ENCODE measurements at regions not wholly inside any gene's neighbourhood (a gene's known extent, or its start where the extent isn't known, plus 50 kb on each side); places are given as distances from the start of the nearest gene placed in this dataset.

DNA sequence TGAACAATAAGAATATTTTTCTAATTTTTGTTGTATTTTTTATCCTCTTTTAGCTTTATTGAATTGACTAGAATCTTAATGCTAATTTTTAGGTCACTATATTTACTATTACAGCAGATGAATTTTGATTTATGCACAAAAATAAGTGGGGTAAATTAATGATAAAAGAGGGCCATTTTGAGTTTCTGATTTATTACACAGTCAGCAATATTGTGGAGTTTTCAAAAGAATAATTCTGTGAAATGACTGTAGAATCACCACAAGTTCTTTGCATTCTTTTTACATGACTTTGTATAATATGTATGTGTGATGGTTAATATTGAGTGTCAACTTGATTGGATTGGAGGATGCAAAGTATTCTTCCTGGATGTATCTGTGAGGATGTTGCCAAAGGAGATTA is 812.4 kb upstream of the DPPA4 start:
- H3K4me3 ChIP-seq (ENCODE audit: control insufficient read depth in 1 of 7, extremely low read depth in 1 of 7, insufficient read depth in 4 of 7, low read depth in 2 of 7, low read length in 6 of 7): no peak overlapping the region
- DNase-seq: no peak
- no peaks in the 10 kb centered on the region for H3K27me3 ChIP-seq (replicated peaks in 2 of 5; ENCODE audit: control insufficient read depth in 4 of 5, insufficient read depth in 5 of 5, low read length in 4 of 5)
- no peaks in the 10 kb centered on the region for H3K36me3 ChIP-seq (ENCODE audit: control insufficient read depth in 4 of 4, insufficient read depth in 4 of 4, low read length in 3 of 4)
- no peaks in the 10 kb centered on the region for H3K4me1 ChIP-seq (ENCODE audit: control extremely low read depth in 1 of 4, control insufficient read depth in 4 of 4, insufficient read depth in 4 of 4, low read length in 3 of 4)
- CTCF ChIA-PET: interaction anchor here (0.9 kb wide), 1 partner anchor 619 kb away, joined by 3 read pairs; no protein-coding TSS in a partner anchor
- POLR2A ChIA-PET: no interaction called here
- H3K27ac ChIP-seq (ENCODE audit: insufficient read depth in 1 of 2, low read depth in 1 of 2, low read length in 2 of 2, poor library complexity in 1 of 2, severe bottlenecking in 2 of 2): no peak overlapping the region
- H3K9me3 ChIP-seq (ENCODE audit: control extremely low read depth in 1 of 5, control insufficient read depth in 4 of 5, insufficient read depth in 2 of 5, low read depth in 1 of 5, low read length in 4 of 5): no peaks in the 10 kb centered on the region

DNA sequence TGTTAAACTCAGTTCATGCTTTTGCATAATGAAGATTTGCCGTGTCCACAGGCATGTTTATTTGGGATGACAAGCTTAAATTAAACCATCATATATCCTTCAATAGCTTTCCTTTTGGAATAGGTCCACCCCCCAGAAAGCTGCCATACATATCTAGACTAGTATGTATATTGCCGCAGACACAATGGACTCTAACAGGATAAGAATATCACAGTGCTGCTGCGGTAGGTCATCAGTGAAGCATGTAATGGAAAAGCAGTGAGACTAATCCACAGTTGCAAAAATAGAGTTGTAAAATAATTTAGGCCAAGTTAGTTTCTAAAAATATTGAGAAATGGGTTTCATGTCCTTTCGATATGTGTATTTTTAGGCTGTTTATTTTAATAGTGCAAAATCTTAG is 819.9 kb upstream of the DPPA4 start:
- CTCF ChIA-PET: no interaction called here
- no peak for DNase-seq
- POLR2A ChIA-PET: no interaction called here

DNA sequence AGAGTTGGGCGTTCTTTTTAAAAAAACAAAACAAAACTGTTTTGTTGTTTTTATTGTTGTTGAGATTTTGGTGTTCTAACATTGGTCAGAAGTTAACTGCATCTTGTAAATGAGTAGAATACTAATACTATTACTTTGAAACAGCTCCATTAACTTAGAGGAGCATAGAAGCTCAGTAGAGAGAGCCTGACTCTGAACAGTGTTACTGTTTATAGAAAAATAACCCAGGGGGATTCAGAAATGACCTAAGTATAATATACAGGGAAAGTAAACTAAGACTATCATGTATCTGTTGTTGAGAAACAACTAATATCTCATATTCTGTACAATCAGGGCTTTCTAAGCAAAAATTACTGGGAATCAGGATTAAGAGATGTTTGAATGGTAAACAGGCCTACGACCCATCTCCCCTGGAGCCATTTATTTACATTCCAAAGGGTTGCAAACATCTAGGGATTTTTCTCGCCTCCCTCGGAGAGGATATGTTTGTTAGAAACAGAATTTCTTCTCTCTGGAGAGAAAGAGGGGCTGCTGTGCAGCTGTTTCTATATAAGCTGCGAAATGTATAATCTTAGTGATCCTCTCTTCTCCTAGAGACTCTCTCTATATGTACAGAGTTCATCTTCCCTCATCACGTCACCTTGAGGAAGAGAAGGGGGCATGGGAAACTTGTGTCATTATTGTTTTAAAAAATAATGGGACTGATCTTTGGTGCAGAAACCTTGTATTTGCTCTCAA is 827.5 kb upstream of the DPPA4 start:
- Histone ChIP-seq H3K9me3 (ENCODE audit: control extremely low read depth in 1 of 5, control insufficient read depth in 4 of 5, insufficient read depth in 2 of 5, low read depth in 1 of 5, low read length in 4 of 5) (no peaks in the 10 kb centered on the region), H3K27me3 (replicated peaks in 2 of 5; ENCODE audit: control insufficient read depth in 4 of 5, insufficient read depth in 5 of 5, low read length in 4 of 5) (no peaks in the 10 kb centered on the region), H3K36me3 (ENCODE audit: control insufficient read depth in 4 of 4, insufficient read depth in 4 of 4, low read length in 3 of 4) (no peaks in the 10 kb centered on the region), H3K4me1 (ENCODE audit: control extremely low read depth in 1 of 4, control insufficient read depth in 4 of 4, insufficient read depth in 4 of 4, low read length in 3 of 4) (no peaks in the 10 kb centered on the region), H3K4me3 (ENCODE audit: control insufficient read depth in 1 of 7, extremely low read depth in 1 of 7, insufficient read depth in 4 of 7, low read depth in 2 of 7, low read length in 6 of 7) (no peak overlapping the region), H3K27ac (ENCODE audit: insufficient read depth in 1 of 2, low read depth in 1 of 2, low read length in 2 of 2, poor library complexity in 1 of 2, severe bottlenecking in 2 of 2) (no peak overlapping the region)
- no CpG with 5 or more reads among the region's 6 CpGs for WGBS (ENCODE audit: insufficient coverage)
- POLR2A ChIA-PET: no interaction called here
- DNase-seq: no peak
- CTCF ChIA-PET: no interaction called here

More for the DNA sequence above, 819.9 kb upstream of the DPPA4 start:
- no peak overlapping the region for H3K27ac ChIP-seq (ENCODE audit: insufficient read depth in 1 of 2, low read depth in 1 of 2, low read length in 2 of 2, poor library complexity in 1 of 2, severe bottlenecking in 2 of 2)
- whole genome bisulfite sequencing (ENCODE audit: insufficient coverage): 89% methylated on average over 3 of the region's 4 CpGs
- H3K4me3 ChIP-seq (ENCODE audit: control insufficient read depth in 1 of 7, extremely low read depth in 1 of 7, insufficient read depth in 4 of 7, low read depth in 2 of 7, low read length in 6 of 7): no peak overlapping the region
- no peaks in the 10 kb centered on the region for H3K9me3 ChIP-seq (ENCODE audit: control extremely low read depth in 1 of 5, control insufficient read depth in 4 of 5, insufficient read depth in 2 of 5, low read depth in 1 of 5, low read length in 4 of 5)
- H3K36me3 ChIP-seq (ENCODE audit: control insufficient read depth in 4 of 4, insufficient read depth in 4 of 4, low read length in 3 of 4): no peaks in the 10 kb centered on the region
- no peaks in the 10 kb centered on the region for H3K27me3 ChIP-seq (replicated peaks in 2 of 5; ENCODE audit: control insufficient read depth in 4 of 5, insufficient read depth in 5 of 5, low read length in 4 of 5)
- no peaks in the 10 kb centered on the region for H3K4me1 ChIP-seq (ENCODE audit: control extremely low read depth in 1 of 4, control insufficient read depth in 4 of 4, insufficient read depth in 4 of 4, low read length in 3 of 4)

DNA sequence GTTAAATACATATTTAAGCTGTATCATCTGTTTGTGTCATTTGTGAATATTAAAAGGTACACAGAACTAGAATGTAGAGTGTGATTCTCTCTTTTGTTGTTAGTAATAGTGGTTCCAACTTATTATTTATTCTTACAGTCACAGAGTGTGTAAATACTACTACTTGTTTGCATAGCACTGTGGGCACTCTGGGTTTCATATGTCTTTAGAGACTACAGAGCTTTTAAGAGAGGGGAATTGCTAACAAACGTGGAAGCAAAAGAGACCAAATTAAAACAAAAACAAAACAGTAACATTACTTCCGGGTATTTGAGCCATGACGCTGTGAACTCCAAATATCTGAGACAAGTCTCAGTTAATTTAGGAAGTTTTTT is 828.0 kb upstream of the DPPA4 start:
- no peak for DNase-seq
- POLR2A ChIA-PET: no interaction called here
- 23% methylated on average over 2 of the region's 3 CpGs for WGBS (ENCODE audit: insufficient coverage)
- CTCF ChIA-PET: no interaction called here
- Histone ChIP-seq H3K4me3 (ENCODE audit: control insufficient read depth in 1 of 7, extremely low read depth in 1 of 7, insufficient read depth in 4 of 7, low read depth in 2 of 7, low read length in 6 of 7) (no peak overlapping the region), H3K36me3 (ENCODE audit: control insufficient read depth in 4 of 4, insufficient read depth in 4 of 4, low read length in 3 of 4) (no peaks in the 10 kb centered on the region), H3K27me3 (replicated peaks in 2 of 5; ENCODE audit: control insufficient read depth in 4 of 5, insufficient read depth in 5 of 5, low read length in 4 of 5) (no peaks in the 10 kb centered on the region), H3K4me1 (ENCODE audit: control extremely low read depth in 1 of 4, control insufficient read depth in 4 of 4, insufficient read depth in 4 of 4, low read length in 3 of 4) (no peaks in the 10 kb centered on the region), H3K27ac (ENCODE audit: insufficient read depth in 1 of 2, low read depth in 1 of 2, low read length in 2 of 2, poor library complexity in 1 of 2, severe bottlenecking in 2 of 2) (no peak overlapping the region), H3K9me3 (ENCODE audit: control extremely low read depth in 1 of 5, control insufficient read depth in 4 of 5, insufficient read depth in 2 of 5, low read depth in 1 of 5, low read length in 4 of 5) (no peaks in the 10 kb centered on the region)

DNA sequence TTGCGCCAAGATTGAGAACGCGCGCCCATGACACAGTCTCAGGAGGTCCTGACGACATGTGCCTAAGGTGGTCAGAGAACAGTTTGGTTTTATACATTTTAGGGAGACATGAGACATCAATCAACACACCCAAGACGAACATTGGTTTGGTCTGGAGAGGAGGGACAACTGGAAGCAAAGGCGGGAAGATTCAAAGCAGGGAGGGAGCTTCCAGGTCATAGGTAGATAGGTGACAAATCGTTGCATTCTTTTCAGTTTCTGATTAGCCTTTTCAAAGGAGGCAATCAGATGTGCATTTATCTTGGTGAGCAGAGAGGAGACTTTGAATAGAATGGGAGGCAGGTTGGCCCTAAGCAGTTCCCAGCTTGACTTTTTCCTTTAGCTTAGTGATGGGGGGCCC is 828.4 kb upstream of the DPPA4 start:
- POLR2A ChIA-PET: no interaction called here
- Histone ChIP-seq H3K27me3 (replicated peaks in 2 of 5; ENCODE audit: control insufficient read depth in 4 of 5, insufficient read depth in 5 of 5, low read length in 4 of 5) (no peaks in the 10 kb centered on the region), H3K27ac (ENCODE audit: insufficient read depth in 1 of 2, low read depth in 1 of 2, low read length in 2 of 2, poor library complexity in 1 of 2, severe bottlenecking in 2 of 2) (no peak overlapping the region), H3K4me3 (ENCODE audit: control insufficient read depth in 1 of 7, extremely low read depth in 1 of 7, insufficient read depth in 4 of 7, low read depth in 2 of 7, low read length in 6 of 7) (no peak overlapping the region), H3K9me3 (ENCODE audit: control extremely low read depth in 1 of 5, control insufficient read depth in 4 of 5, insufficient read depth in 2 of 5, low read depth in 1 of 5, low read length in 4 of 5) (no peaks in the 10 kb centered on the region), H3K4me1 (ENCODE audit: control extremely low read depth in 1 of 4, control insufficient read depth in 4 of 4, insufficient read depth in 4 of 4, low read length in 3 of 4) (no peaks in the 10 kb centered on the region), H3K36me3 (ENCODE audit: control insufficient read depth in 4 of 4, insufficient read depth in 4 of 4, low read length in 3 of 4) (no peaks in the 10 kb centered on the region)
- WGBS (ENCODE audit: insufficient coverage): 49% methylated on average over 4 of the region's 8 CpGs
- CTCF ChIA-PET: no interaction called here
- DNase-seq: no peak

DNA sequence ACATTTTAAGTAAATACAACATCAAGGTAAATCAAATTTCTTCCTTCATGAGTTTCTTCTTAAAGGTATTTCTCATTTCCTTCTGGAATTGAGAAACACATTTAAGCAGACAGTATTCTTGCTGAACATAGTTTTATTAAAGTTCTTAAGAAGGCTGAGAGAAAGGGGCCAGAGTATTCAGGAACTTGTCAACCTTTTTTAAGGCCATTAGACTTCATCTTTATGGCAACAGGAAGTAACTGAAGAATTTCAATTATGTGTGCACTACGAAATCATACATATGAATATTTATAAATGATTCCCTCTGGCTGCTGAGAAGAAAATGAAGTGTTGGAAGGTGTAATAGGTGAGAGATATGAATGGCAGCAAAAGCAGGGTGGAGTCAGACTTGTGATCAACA is 829.4 kb upstream of the DPPA4 start:
- Histone ChIP-seq H3K9me3 (ENCODE audit: control extremely low read depth in 1 of 5, control insufficient read depth in 4 of 5, insufficient read depth in 2 of 5, low read depth in 1 of 5, low read length in 4 of 5) (no peaks in the 10 kb centered on the region), H3K36me3 (ENCODE audit: control insufficient read depth in 4 of 4, insufficient read depth in 4 of 4, low read length in 3 of 4) (no peaks in the 10 kb centered on the region), H3K4me3 (ENCODE audit: control insufficient read depth in 1 of 7, extremely low read depth in 1 of 7, insufficient read depth in 4 of 7, low read depth in 2 of 7, low read length in 6 of 7) (no peak overlapping the region), H3K27me3 (replicated peaks in 2 of 5; ENCODE audit: control insufficient read depth in 4 of 5, insufficient read depth in 5 of 5, low read length in 4 of 5) (no peaks in the 10 kb centered on the region), H3K27ac (ENCODE audit: insufficient read depth in 1 of 2, low read depth in 1 of 2, low read length in 2 of 2, poor library complexity in 1 of 2, severe bottlenecking in 2 of 2) (no peak overlapping the region), H3K4me1 (ENCODE audit: control extremely low read depth in 1 of 4, control insufficient read depth in 4 of 4, insufficient read depth in 4 of 4, low read length in 3 of 4) (no peaks in the 10 kb centered on the region)
- CTCF ChIA-PET: no interaction called here
- no peak for DNase-seq
- POLR2A ChIA-PET: no interaction called here
- no CpG with 5 or more reads among the region's 1 CpG for WGBS (ENCODE audit: insufficient coverage)

DNA sequence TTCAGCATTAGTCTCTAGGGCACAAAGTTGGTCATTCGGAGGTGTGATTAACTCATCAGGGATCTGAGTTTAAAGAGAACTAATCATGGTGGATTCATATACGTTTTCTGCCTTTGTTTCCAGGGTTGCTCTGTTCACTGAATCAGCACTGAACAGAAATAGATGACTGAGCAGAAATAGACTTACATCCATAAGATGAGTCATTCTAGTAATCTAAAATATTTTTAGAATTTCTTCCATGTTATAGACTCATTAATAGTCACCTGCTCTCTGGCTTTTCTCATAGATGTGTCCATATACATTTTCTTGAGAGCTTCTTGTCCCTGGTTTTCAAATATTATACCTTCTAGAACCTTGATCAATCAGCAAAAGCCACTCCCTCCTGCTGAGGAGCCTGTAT is 837.6 kb upstream of the DPPA4 start:
- WGBS (ENCODE audit: insufficient coverage): 100% methylated on average over 1 of the region's 2 CpGs
- DNase-seq: no peak
- Histone ChIP-seq H3K27me3 (replicated peaks in 2 of 5; ENCODE audit: control insufficient read depth in 4 of 5, insufficient read depth in 5 of 5, low read length in 4 of 5) (no peaks in the 10 kb centered on the region), H3K4me1 (ENCODE audit: control extremely low read depth in 1 of 4, control insufficient read depth in 4 of 4, insufficient read depth in 4 of 4, low read length in 3 of 4) (no peaks in the 10 kb centered on the region), H3K9me3 (ENCODE audit: control extremely low read depth in 1 of 5, control insufficient read depth in 4 of 5, insufficient read depth in 2 of 5, low read depth in 1 of 5, low read length in 4 of 5) (no peaks in the 10 kb centered on the region), H3K36me3 (ENCODE audit: control insufficient read depth in 4 of 4, insufficient read depth in 4 of 4, low read length in 3 of 4) (no peaks in the 10 kb centered on the region), H3K4me3 (ENCODE audit: control insufficient read depth in 1 of 7, extremely low read depth in 1 of 7, insufficient read depth in 4 of 7, low read depth in 2 of 7, low read length in 6 of 7) (no peak overlapping the region), H3K27ac (ENCODE audit: insufficient read depth in 1 of 2, low read depth in 1 of 2, low read length in 2 of 2, poor library complexity in 1 of 2, severe bottlenecking in 2 of 2) (no peak overlapping the region)
- ChIA-PET POLR2A (no interaction called here), CTCF (no interaction called here)

Data from common myeloid progenitor, CD34-positive (primary cell).